ENCODE measurements at regions not wholly inside any gene's neighbourhood (a gene's known extent, or its start where the extent isn't known, plus 50 kb on each side); places are given as distances from the start of the nearest gene placed in this dataset.

DNA sequence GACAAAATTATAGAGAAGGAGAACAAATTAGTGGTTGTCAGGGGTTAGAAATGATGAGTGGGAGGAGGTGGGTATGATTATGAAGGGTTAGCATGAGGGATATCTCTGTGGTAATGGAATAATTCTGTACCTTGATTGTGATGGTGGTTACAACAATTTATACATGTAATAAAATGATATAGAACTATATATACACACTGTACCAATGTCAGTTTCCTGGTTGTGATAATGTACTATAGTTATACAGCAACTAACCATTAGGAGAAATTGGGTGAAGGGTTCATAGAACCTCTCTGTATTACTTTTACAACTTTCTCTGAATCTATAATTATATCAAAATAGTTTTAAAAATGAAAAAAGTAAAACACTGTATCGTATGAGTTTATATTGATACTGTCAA is 148.1 kb downstream of the ZNF621 start:
- no peak for TF ChIP-seq EZH2 (IDR thresholded peaks at IDR 0.05; ENCODE audit: low read length)
- TF ChIP-seq, protein P1, sequence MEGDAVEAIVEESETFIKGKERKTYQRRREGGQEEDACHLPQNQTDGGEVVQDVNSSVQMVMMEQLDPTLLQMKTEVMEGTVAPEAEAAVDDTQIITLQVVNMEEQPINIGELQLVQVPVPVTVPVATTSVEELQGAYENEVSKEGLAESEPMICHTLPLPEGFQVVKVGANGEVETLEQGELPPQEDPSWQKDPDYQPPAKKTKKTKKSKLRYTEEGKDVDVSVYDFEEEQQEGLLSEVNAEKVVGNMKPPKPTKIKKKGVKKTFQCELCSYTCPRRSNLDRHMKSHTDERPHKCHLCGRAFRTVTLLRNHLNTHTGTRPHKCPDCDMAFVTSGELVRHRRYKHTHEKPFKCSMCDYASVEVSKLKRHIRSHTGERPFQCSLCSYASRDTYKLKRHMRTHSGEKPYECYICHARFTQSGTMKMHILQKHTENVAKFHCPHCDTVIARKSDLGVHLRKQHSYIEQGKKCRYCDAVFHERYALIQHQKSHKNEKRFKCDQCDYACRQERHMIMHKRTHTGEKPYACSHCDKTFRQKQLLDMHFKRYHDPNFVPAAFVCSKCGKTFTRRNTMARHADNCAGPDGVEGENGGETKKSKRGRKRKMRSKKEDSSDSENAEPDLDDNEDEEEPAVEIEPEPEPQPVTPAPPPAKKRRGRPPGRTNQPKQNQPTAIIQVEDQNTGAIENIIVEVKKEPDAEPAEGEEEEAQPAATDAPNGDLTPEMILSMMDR (optimal IDR thresholded peaks at IDR 0.05 in 1 of 3, IDR thresholded peaks at IDR 0.05 in 1 of 3, conservative IDR thresholded peaks at IDR 0.05 in 1 of 3; ENCODE audit: extremely low read depth in 1 of 3, insufficient read depth in 2 of 3, low read length in 3 of 3), result no peak

DNA sequence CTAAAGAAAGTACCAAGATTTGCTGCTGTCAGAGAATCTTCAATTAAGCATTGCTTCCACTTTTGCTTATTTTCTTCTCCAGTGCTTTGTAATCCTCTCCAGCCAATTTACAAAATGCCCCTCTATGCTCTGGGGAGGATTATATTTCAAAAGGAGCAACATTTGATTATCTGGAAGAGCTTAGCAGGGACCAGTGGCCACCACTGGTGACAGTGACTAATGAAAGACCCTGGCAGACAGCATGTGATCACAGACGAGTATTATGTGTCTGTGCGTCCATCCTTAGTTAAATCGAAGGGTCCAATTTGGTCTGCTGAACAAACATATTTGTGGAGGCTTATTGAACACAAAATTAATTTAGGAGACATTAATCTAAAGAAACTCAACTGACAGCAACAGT is 152.6 kb downstream of the ZNF621 start:
- TF ChIP-seq, protein P1 (optimal IDR thresholded peaks at IDR 0.05 in 1 of 3, IDR thresholded peaks at IDR 0.05 in 1 of 3, conservative IDR thresholded peaks at IDR 0.05 in 1 of 3; ENCODE audit: extremely low read depth in 1 of 3, insufficient read depth in 2 of 3, low read length in 3 of 3), result no peak
- TF ChIP-seq EZH2 (IDR thresholded peaks at IDR 0.05; ENCODE audit: low read length), result no peak

More for the DNA sequence above, 148.1 kb downstream of the ZNF621 start:
- Histone ChIP-seq H3K4me3 (ENCODE audit: control insufficient read depth in 2 of 3, extremely low read depth in 1 of 3, insufficient read depth in 2 of 3, low read depth in 1 of 3, low read length in 3 of 3) (no peak overlapping the region), H3K4me2 (ENCODE audit: control insufficient read depth, extremely low read depth, insufficient read depth, low read depth, low read length) (no peak overlapping the region), H3K79me2 (ENCODE audit: control insufficient read depth, insufficient read depth, low read length) (no peaks in the 10 kb centered on the region), H3K4me1 (ENCODE audit: control insufficient read depth, extremely low read depth, insufficient read depth, low read length) (no peaks in the 10 kb centered on the region), H3K9ac (ENCODE audit: control insufficient read depth, extremely low read depth, insufficient read depth, low read length) (no peak overlapping the region), H3K27me3 (ENCODE audit: control insufficient read depth, extremely low read depth, insufficient read depth, low read length) (no peaks in the 10 kb centered on the region), H2AFZ (ENCODE audit: control insufficient read depth, low read length) (no peak overlapping the region), H4K20me1 (ENCODE audit: control insufficient read depth, extremely low read depth, insufficient read depth, low read length) (no peaks in the 10 kb centered on the region), H3K27ac (ENCODE audit: control insufficient read depth, insufficient read depth, low read length) (no peak overlapping the region), H3K36me3 (ENCODE audit: control insufficient read depth in 2 of 2, extremely low read depth in 1 of 2, insufficient read depth in 2 of 2, low read length in 2 of 2) (no peaks in the 10 kb centered on the region), H3K9me3 (ENCODE audit: control insufficient read depth, low read depth, low read length) (no peaks in the 10 kb centered on the region), H3K9me1 (ENCODE audit: control insufficient read depth, extremely low read depth, insufficient read depth, low read length) (no peaks in the 10 kb centered on the region)
- dilution Hi-C loops (cut with MboI; ENCODE audit: extremely low pct_ligation_motif_present, low sequenced_read_pairs), result no loop called here
- no peak for DNase-seq (ENCODE audit: low read depth, low spot score)
- FAIRE-seq, result no peak

More for the DNA sequence above, 152.6 kb downstream of the ZNF621 start:
- Histone ChIP-seq H3K9me1 (ENCODE audit: control insufficient read depth, extremely low read depth, insufficient read depth, low read length) (no peaks in the 10 kb centered on the region), H3K79me2 (ENCODE audit: control insufficient read depth, insufficient read depth, low read length) (no peaks in the 10 kb centered on the region), H2AFZ (ENCODE audit: control insufficient read depth, low read length) (no peak overlapping the region), H3K36me3 (ENCODE audit: control insufficient read depth in 2 of 2, extremely low read depth in 1 of 2, insufficient read depth in 2 of 2, low read length in 2 of 2) (no peaks in the 10 kb centered on the region), H3K4me2 (ENCODE audit: control insufficient read depth, extremely low read depth, insufficient read depth, low read depth, low read length) (no peak overlapping the region), H3K27me3 (ENCODE audit: control insufficient read depth, extremely low read depth, insufficient read depth, low read length) (no peaks in the 10 kb centered on the region), H3K4me1 (ENCODE audit: control insufficient read depth, extremely low read depth, insufficient read depth, low read length) (no peaks in the 10 kb centered on the region), H3K9me3 (ENCODE audit: control insufficient read depth, low read depth, low read length) (no peaks in the 10 kb centered on the region), H3K9ac (ENCODE audit: control insufficient read depth, extremely low read depth, insufficient read depth, low read length) (no peak overlapping the region), H3K4me3 (ENCODE audit: control insufficient read depth in 2 of 3, extremely low read depth in 1 of 3, insufficient read depth in 2 of 3, low read depth in 1 of 3, low read length in 3 of 3) (no peak overlapping the region), H3K27ac (ENCODE audit: control insufficient read depth, insufficient read depth, low read length) (no peak overlapping the region), H4K20me1 (ENCODE audit: control insufficient read depth, extremely low read depth, insufficient read depth, low read length) (no peaks in the 10 kb centered on the region)
- dilution Hi-C loops (cut with MboI; ENCODE audit: extremely low pct_ligation_motif_present, low sequenced_read_pairs), result no loop called here
- DNase-seq (ENCODE audit: low read depth, low spot score) (no peak), FAIRE-seq (no peak)

Data from keratinocyte (primary cell).